PC-9 (cell line): ENCODE measurements at regions not wholly inside any gene's neighbourhood (a gene's known extent, or its start where the extent isn't known, plus 50 kb on each side); places are given as distances from the start of the nearest gene placed in this dataset.

ENCODE experiments used
- BruUV-seq: library from RNA; stranded (reverse); fragments of 400-500 nt; replicated peaks from 2 replicates; lab custom pipeline; 2021; lab: Mats Ljungman, UMichigan
- CTCF ChIA-PET: fragments of 300-600 bp; sonication (Branson Sonifier 250); formaldehyde crosslinking; loops from one replicate; lab custom pipeline; 2022; ENCODE audit warnings: antibody characterized with exemption; lab: Charles Lee
- POLR2A ChIA-PET: fragments of 300-600 bp; sonication (Branson Sonifier 250); formaldehyde crosslinking; loops from one replicate; lab custom pipeline; 2022; ENCODE audit warnings: antibody characterized with exemption; ENCODE audit not compliant: unreplicated experiment; lab: Charles Lee
- DNase-seq, 2 experiments: peaks; one replicate each; pipeline versions ENCODE4 v3.0.0 to v3.0.0-alpha.2; 2015 to 2022; ENCODE audit warnings: mixed read lengths in 1 of 2
- H2AFZ ChIP-seq: fragments of 200-600 bp; sonication (generic); 2 replicates; pipeline ENCODE4 v1.8.1; 2017; ENCODE audit warnings: antibody characterized with exemption
- H3F3A ChIP-seq: fragments of 200-600 bp; sonication (generic); 2 replicates; pipeline ENCODE4 v1.8.1; 2017; ENCODE audit warnings: antibody characterized with exemption, mild to moderate bottlenecking, low read depth; ENCODE audit not compliant: insufficient read depth
- H3K27ac ChIP-seq: fragments of 200-600 bp; sonication (generic); 2 replicates; pipeline ENCODE4 v1.6.1; 2016; ENCODE audit warnings: mixed run types
- H3K27me3 ChIP-seq: fragments of 200-600 bp; sonication (generic); 2 replicates; pipeline ENCODE4 v1.6.1; 2016; ENCODE audit warnings: low read depth, mixed run types; ENCODE audit not compliant: insufficient read depth
- H3K36me3 ChIP-seq: fragments of 200-600 bp; sonication (generic); 2 replicates; pipeline ENCODE4 v1.6.1; 2016; ENCODE audit warnings: low read depth, mixed run types
- H3K4me1 ChIP-seq: fragments of 200-600 bp; sonication (generic); replicated peaks from 2 replicates; pipeline ENCODE4 v1.6.1; 2016; ENCODE audit warnings: mixed run types; ENCODE audit not compliant: insufficient read depth
- H3K4me2 ChIP-seq: fragments of 200-600 bp; sonication (generic); 2 replicates; pipeline ENCODE4 v1.6.1; 2017; ENCODE audit warnings: mixed run types
- H3K4me3 ChIP-seq: fragments of 200-600 bp; sonication (generic); 2 replicates; pipeline ENCODE4 v1.6.1; 2016; ENCODE audit warnings: mixed run types
- H3K79me2 ChIP-seq: fragments of 200-600 bp; sonication (generic); 2 replicates; pipeline ENCODE4 v1.6.1; 2017; ENCODE audit warnings: low read depth, mixed run types
- H3K9me2 ChIP-seq: fragments of 200-600 bp; sonication (generic); 2 replicates; pipeline ENCODE4 v1.8.1; 2017; ENCODE audit warnings: mild to moderate bottlenecking; ENCODE audit not compliant: insufficient read depth
- H3K9me3 ChIP-seq: fragments of 200-600 bp; sonication (generic); 2 replicates; pipeline ENCODE4 v1.8.1; 2016; ENCODE audit warnings: low read depth; ENCODE audit not compliant: insufficient read depth
- H4K20me1 ChIP-seq: fragments of 200-600 bp; sonication (generic); 2 replicates; pipeline ENCODE4 v1.8.1; 2017; ENCODE audit not compliant: insufficient read depth
- CTCF ChIP-seq: fragments of 200-600 bp; sonication (generic); conservative IDR thresholded peaks from 2 replicates; pipeline ENCODE4 v1.6.1; 2017; ENCODE audit warnings: mixed run types, antibody characterized with exemption, mild to moderate bottlenecking, moderate library complexity
- EZH2 ChIP-seq: fragments of 200-600 bp; sonication (generic); IDR thresholded peaks from 2 replicates; pipeline ENCODE4 v1.8.0; 2017; ENCODE audit warnings: antibody characterized with exemption, low read depth
- intact Hi-C: fragments of 100-400 bp; cut with micrococcal nuclease; formaldehyde crosslinking; loops from one replicate; pipeline ENCODE4 v1.10.0; 2022; ENCODE audit not compliant: unreplicated experiment

GRCh38 chr2:213214209-213214608, 62.8 kb upstream of the IKZF2 start:
- Histone ChIP-seq H3K79me2 (no peaks in the 10 kb centered on the region), H3K36me3 (no peaks in the 10 kb centered on the region), H3K27ac (no peak overlapping the region), H3K4me1 (peaks cover 14% of the 10 kb centered on the region), H4K20me1 (no peaks in the 10 kb centered on the region), H3K9me2 (no peaks in the 10 kb centered on the region), H2AFZ (no peak overlapping the region), H3F3A (peaks cover 6% of the 10 kb centered on the region; the same call in 1 of the 2 replicates), H3K4me2 (no peak overlapping the region), H3K27me3 (no peaks in the 10 kb centered on the region), H3K4me3 (no peak overlapping the region), H3K9me3 (0 out of 2 replicates have a peak, but pooled peaks cover 4% of the 10 kb centered on the region)
- DNase-seq = no peak
- intact Hi-C loops = no loop called here
- BruUV-seq = no TSS peak
- ChIA-PET CTCF (no interaction called here), POLR2A (no interaction called here)
- TF ChIP-seq CTCF (no peak), EZH2 (no peak)

DNA sequence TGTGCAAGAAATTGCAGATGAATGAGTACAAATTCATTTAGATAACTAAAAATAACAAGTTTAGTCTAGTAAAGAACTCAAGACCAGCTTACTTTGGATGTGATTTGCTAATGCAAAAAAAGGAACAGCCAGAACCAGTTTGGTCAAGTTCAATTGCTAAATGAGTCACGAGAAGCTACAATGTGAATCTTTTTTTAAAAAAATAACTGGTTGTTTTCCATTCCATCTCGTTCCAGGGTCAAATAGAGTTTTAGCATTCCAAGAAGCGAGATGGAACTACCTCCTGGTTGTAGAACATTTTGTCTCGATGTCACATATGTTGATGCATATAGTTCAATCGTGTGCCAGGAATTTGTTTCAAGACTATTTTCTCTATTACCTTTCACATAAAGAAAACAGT, 65.0 kb upstream of the IKZF2 start:
- Histone ChIP-seq H3K9me2 (no peaks in the 10 kb centered on the region), H3K27ac (peak overlapping the region; percentile 58), H4K20me1 (no peaks in the 10 kb centered on the region), H3F3A (peaks cover 6% of the 10 kb centered on the region; the same call in 1 of the 2 replicates), H3K27me3 (no peaks in the 10 kb centered on the region), H3K4me1 (peaks cover 14% of the 10 kb centered on the region), H3K4me3 (peak overlapping the region; percentile 17; the same call in 1 of the 2 replicates), H3K4me2 (peak overlapping the region; percentile 58), H3K9me3 (0 out of 2 replicates have a peak, but pooled peaks cover 4% of the 10 kb centered on the region), H2AFZ (peak overlapping the region; percentile 69; the same call in 1 of the 2 replicates), H3K36me3 (no peaks in the 10 kb centered on the region), H3K79me2 (no peaks in the 10 kb centered on the region)
- no TSS peak for BruUV-seq
- CTCF ChIA-PET = no interaction called here
- intact Hi-C loops = loop anchor here (1.0 kb wide), 2 partner anchors 23 to 28 kb away; no protein-coding TSS in a partner anchor
- DNase-seq = peak; percentile 9 to 84
- POLR2A ChIA-PET = no interaction called here
- no peak for TF ChIP-seq CTCF
- TF ChIP-seq EZH2 = no peak

DNA sequence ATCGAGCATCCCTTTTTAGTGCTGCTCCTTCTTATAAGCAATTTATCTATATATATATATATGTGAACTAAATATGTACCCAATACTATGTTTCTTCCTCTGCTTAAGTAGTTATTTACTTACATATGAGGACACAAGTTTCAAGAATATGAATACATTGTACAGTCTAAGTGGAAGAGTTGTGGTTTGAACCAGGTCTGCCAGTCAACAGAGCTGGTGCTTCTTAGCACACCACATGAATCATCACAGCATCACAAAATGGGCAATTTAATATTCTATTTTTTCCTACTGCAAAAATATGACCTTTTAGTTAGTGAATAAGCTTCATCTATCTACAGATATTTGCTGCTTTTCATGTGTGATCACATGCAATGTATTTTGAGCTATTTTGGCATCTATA, 64.4 kb upstream of the SPAG16 start:
- TF ChIP-seq CTCF (no peak), EZH2 (no peak)
- no peaks in the 10 kb centered on the region for H3K36me3 ChIP-seq
- H3K4me3 ChIP-seq = no peak overlapping the region
- H3K79me2 ChIP-seq = no peaks in the 10 kb centered on the region
- no peak for DNase-seq
- no peak overlapping the region for H3K27ac ChIP-seq
- no peaks in the 10 kb centered on the region for H3K27me3 ChIP-seq
- H2AFZ ChIP-seq = no peak overlapping the region
- ChIA-PET CTCF (no interaction called here), POLR2A (no interaction called here)
- no TSS peak for BruUV-seq
- H3K4me2 ChIP-seq = no peak overlapping the region
- intact Hi-C loops = no loop called here
- peaks cover 6% of the 10 kb centered on the region; the same call in 1 of the 2 replicates for H3F3A ChIP-seq
- no peaks in the 10 kb centered on the region for H3K9me2 ChIP-seq
- 0 out of 2 replicates have a peak, but pooled peaks cover 4% of the 10 kb centered on the region for H3K9me3 ChIP-seq
- H3K4me1 ChIP-seq = peaks cover 14% of the 10 kb centered on the region
- no peaks in the 10 kb centered on the region for H4K20me1 ChIP-seq
